VCaP (cell line): ENCODE measurements at regions not wholly inside any gene's neighbourhood (a gene's known extent, or its start where the extent isn't known, plus 50 kb on each side); places are given as distances from the start of the nearest gene placed in this dataset.

Experiments used
- H3K27ac ChIP-seq: fragments of 450-650 bp; 2 replicates; pipeline ENCODE4 v1.5.1; 2017
- TF ChIP-seq, protein P1 (sequence below): fragments of 450-650 bp; conservative IDR thresholded peaks from 2 replicates; pipeline ENCODE4 v1.5.1; 2017; ENCODE audit warnings: mild to moderate bottlenecking, moderate library complexity

DNA sequence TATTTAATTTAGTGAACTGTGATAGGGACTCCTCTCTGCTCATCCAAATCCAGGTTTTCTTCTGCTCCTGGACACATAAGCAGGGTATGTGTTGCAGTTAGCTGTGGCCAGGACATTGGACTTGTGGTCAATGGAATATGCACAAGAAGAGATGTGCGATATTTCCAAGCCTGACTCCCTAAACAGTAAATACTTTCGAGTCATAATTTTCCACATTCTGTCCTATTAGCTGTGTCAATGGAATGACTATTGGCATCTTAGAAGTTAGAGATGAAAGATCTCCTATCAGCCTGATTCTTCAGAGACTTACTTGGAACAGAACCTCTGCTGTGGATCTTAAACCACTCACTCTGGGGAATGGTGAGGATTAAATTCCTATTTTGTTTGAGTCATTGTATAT lies 771.0 kb downstream of the EFNB2 start:
- H3K27ac ChIP-seq: no peak overlapping the region
- TF ChIP-seq, protein P1, sequence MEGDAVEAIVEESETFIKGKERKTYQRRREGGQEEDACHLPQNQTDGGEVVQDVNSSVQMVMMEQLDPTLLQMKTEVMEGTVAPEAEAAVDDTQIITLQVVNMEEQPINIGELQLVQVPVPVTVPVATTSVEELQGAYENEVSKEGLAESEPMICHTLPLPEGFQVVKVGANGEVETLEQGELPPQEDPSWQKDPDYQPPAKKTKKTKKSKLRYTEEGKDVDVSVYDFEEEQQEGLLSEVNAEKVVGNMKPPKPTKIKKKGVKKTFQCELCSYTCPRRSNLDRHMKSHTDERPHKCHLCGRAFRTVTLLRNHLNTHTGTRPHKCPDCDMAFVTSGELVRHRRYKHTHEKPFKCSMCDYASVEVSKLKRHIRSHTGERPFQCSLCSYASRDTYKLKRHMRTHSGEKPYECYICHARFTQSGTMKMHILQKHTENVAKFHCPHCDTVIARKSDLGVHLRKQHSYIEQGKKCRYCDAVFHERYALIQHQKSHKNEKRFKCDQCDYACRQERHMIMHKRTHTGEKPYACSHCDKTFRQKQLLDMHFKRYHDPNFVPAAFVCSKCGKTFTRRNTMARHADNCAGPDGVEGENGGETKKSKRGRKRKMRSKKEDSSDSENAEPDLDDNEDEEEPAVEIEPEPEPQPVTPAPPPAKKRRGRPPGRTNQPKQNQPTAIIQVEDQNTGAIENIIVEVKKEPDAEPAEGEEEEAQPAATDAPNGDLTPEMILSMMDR: no peak

GRCh38 chr13:105763851-105764250 lies 771.6 kb downstream of the EFNB2 start:
- no peak overlapping the region for H3K27ac ChIP-seq
- TF ChIP-seq, protein P1: no peak

- H3K27ac ChIP-seq: no peak overlapping the region
- TF ChIP-seq, protein P1: no peak
Observed at GRCh38 chr13:105762096-105762495, 773.4 kb downstream of the EFNB2 start.

- no peak overlapping the region for H3K27ac ChIP-seq
- TF ChIP-seq, protein P1: no peak
Observed at GRCh38 chr13:105758918-105759860, 776.3 kb downstream of the EFNB2 start.

DNA sequence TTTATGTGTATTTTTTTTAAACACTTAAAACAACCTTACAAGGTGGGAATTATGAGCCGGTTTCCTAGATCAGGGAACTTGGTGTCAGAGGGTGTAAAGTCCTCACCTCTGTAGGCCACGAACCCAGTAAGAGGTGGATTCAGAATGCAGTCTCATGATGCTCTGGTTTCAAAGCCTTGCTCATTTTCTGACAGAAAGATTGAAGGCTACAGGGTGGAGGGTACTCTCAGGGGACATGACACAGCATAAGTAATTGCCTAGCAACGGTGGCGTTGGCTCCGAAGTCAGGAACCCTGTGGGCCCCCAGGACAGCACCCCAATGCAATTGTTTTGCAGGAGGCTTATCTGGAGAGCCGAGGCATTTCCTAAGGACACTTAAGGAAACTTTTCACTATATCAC lies 794.7 kb downstream of the EFNB2 start:
- TF ChIP-seq, protein P1: no peak

DNA sequence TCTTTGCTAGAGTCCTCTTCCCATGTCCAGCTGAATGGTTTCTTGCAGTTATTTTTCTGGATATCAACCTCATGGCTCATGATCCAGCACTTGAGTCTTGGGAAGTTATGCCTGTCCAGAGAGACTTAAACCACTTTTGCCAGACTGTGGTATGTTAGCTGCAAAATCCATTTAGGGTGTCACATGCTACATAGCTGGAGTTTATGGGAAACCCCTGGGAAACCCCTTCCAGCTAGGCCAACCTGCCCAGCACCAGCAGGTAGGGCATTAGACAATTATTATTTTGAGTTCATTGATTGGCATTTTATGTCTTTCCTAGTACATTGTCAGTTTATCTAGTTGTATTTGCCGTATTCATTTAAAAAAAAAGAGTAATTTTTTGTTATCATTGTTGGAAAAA lies 797.8 kb downstream of the EFNB2 start:
- TF ChIP-seq, protein P1: no peak
- no peak overlapping the region for H3K27ac ChIP-seq

More for the DNA sequence above, 794.7 kb downstream of the EFNB2 start:
- H3K27ac ChIP-seq: no peak overlapping the region

- TF ChIP-seq, protein P1: no peak
Observed at GRCh38 chr13:105735281-105735680, 800.2 kb downstream of the EFNB2 start.

More at GRCh38 chr13:105735281-105735680, 800.2 kb downstream of the EFNB2 start:
- no peak overlapping the region for H3K27ac ChIP-seq
